ENCODE measurements at regions not wholly inside any gene's neighbourhood (a gene's known extent, or its start where the extent isn't known, plus 50 kb on each side); places are given as distances from the start of the nearest gene placed in this dataset.
"Not testable (repeated sequence)": the region's sequence is repeated elsewhere in the genome, so short reads cannot be mapped to it uniquely, and the experiment has no call there.

- not testable (repeated sequence) for FAIRE-seq
These were observed 325.1 kb upstream of the CHRNA7 start for GRCh38 chr15:31705076-31705678.

GRCh38 chr15:31707944-31708702, 322.2 kb upstream of the CHRNA7 start:
- not testable (repeated sequence) for FAIRE-seq

- FAIRE-seq, result not testable (repeated sequence)
These were observed 321.5 kb upstream of the CHRNA7 start for GRCh38 chr15:31708703-31709327.

GRCh38 chr15:31709479-31709878, 320.8 kb upstream of the CHRNA7 start:
- FAIRE-seq, result not testable (repeated sequence)

DNA sequence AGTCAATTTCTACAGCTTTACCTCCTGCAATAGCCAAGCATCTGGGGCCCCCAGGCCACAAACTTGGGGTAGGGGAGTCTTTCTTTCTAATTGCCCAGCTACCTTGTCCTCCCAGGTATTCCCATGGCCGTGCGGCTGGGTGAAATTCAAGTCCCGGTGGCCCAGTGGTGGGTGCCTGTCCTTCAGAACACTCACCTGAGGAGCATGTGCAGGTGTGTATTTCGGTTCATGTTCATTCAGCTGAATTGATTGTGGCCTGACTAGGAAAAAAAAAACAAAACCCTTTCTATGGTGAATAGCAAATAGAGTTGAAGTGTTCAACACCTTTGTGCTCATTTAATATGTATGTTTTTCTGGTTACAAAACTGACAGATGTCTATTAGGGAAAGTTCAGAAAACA, 319.5 kb upstream of the CHRNA7 start:
- not testable (repeated sequence) for FAIRE-seq

GRCh38 chr15:31715208-31715607, 315.1 kb upstream of the CHRNA7 start:
- not testable (repeated sequence) for FAIRE-seq

DNA sequence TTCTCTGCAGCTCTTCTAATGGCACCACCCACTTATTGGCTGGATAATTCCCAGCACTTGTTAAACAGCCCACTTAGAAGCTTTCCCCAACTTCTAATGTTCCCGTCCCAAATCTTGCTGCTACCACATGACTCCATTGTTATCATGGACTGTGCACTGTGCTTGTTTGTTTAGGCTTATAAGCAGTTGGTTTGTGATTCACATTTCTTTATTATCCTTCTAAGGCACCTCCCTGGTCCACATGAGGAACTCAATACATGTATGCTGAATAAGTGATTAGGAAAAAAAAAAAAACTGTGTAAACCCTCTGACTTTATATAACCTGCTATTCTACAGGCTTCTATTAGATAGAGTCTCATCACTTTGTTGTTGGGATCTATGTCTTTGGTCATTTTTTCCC, 311.7 kb upstream of the CHRNA7 start:
- FAIRE-seq, result not testable (repeated sequence)

- not testable (repeated sequence) for FAIRE-seq
These were observed 310.8 kb upstream of the CHRNA7 start for GRCh38 chr15:31719396-31720022.

- not testable (repeated sequence) for FAIRE-seq
These were observed 307.3 kb upstream of the CHRNA7 start for GRCh38 chr15:31723019-31723418.

DNA sequence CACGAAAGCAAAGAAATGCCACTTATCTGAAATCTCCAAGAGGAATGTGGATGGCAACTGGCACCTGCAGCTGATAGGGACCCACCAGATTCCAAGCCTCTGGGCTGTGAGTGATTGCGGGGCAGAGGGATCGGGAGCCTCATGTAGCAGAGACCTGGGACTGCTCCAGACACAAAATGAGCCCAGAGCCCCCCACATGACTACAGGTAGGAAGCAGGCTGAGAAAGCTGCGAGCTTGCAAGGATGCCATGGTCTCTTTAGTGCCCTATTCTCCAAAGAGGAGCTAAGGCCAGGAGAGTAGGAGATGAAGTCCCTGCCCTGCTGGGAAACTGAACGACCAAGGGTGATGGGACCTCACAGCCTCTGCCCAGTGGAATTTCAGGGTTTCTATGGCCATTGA, 305.4 kb upstream of the CHRNA7 start:
- not testable (repeated sequence) for FAIRE-seq

DNA sequence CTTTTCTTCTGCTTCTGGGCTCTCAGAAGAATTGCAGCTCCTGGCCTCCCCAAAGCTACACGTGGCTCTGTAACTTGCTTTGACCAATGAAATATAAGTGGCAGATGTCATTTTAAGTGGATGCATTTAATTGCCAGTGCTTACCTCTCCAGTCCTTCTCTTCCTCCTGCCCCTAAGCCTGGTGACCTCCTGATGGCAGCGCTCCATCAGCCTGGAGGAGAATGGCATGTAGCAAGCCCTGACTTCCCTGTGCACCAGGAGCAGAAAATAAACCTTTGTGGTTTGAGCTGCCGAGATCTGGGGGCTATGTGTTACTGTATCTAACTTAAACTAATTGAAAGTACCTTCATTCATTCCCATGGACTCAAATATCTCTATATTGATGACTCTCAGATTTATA, 304.7 kb upstream of the CHRNA7 start:
- FAIRE-seq, result not testable (repeated sequence)

DNA sequence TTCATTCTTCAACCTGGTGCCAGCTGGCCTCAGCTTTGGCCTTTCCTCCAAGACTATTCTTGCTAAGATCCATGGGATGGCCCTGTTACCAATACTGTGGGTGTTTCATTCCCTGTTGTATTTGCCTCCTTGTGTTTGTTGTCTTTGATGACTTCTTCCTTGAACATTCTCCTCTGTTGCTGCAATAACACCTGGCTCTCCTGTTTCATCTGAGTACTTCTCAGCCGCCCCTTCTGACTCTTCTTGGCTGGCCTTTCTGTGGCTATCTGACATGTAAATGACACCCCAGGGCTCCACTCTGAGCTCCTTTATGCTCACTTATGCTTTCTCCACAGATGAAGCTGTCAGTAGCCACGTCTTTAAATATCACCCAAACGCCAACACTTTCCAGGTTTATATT, 302.7 kb upstream of the CHRNA7 start:
- FAIRE-seq, result no peak

DNA sequence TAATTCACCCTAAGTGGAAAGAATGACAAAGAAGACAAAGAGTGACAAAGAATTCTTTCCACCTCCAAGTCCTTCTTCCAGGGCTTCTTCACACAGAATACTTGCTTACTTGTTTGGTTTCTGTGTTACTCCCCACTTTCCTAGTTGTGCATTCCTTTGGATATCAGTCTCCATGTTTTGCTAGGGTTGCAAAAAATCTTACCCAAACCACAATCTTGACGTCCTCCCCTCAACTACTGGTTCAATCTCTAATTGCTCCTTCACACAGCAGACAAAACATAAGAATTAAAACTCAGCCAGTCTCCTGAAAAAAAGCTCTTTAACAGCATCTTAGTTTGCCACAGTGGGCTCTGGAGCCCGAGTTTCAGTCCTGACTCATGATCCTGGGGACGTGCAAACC, 297.6 kb upstream of the CHRNA7 start:
- FAIRE-seq, result no peak

- no peak for FAIRE-seq
These were observed 296.9 kb upstream of the CHRNA7 start for GRCh38 chr15:31733424-31733823.

DNA sequence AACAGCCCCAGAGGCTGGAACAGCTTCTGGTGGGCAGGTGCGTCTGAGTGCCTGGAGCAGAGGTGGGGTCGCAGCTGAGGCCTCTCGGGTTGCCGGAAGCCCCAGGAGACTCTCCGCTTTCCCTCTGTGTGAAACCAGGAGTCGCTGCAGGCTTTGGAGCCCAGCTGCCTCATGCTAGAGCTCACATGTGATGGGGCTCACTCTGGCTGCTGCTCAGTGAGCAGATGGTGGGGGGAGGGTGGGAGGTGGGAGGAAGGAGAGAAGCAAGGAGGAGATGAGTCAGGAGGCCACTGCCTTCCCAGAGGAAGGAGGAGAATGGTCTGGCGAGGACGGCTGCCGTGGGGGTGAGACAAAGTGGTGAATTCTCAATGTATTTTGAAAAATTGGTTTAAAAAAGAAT, 290.1 kb upstream of the CHRNA7 start:
- no peak for FAIRE-seq

GRCh38 chr15:31745841-31746240, 284.5 kb upstream of the CHRNA7 start:
- no peak for FAIRE-seq

DNA sequence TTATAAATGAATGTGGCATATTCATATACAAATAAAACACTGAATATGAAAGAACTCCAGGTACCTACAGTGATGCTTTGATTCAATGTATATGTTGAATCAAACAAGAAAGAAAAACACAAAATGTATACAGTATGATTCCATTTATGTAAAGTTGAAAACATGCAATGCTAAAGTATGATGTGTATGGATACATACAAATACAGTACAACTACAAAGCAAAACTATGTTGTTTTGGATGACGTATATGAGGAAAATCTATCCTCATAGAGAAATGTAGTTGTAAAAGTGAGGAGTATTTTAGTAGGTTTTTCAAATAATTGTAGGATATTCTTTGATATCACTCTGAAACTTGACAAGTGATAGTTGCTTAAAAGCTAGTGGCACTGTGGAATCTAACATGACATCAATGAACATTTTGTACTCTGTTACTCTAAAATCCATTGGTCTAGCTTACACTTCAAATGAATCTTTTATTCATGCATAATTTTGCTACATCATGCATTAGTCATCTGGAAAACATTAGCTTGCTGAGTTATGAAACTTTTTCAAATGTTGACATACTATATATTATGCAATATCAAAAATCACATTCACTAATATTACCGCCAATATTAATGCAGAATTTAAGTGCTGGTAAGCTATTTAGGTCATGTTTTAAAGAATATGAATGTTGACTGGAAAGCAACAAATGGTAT, 278.1 kb upstream of the CHRNA7 start:
- FAIRE-seq, result no peak

GRCh38 chr15:31752905-31753304, 277.4 kb upstream of the CHRNA7 start:
- no peak for FAIRE-seq

GRCh38 chr15:31758126-31758525, 272.2 kb upstream of the CHRNA7 start:
- no peak for FAIRE-seq

DNA sequence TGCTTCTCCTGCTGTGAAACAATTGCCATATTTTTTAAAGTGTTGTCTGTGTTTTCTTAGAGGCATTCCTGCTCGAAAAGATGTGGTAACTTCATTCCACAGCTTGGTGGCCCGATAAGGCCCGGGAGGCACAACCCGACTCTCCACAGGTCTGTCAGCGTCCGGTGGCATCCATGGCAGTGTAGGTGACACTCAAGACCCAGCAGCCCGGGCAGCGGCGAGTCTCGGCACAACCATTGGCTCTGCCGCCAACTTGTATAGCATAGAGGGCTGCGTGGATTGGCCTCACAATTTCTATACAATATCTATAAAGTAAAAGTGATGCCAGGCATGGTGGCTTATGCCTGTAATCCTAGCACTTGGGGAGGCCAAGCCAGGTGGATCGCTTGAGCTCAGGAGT, 262.3 kb upstream of the CHRNA7 start:
- FAIRE-seq, result no peak

GRCh38 chr15:31774045-31774444, 256.3 kb upstream of the CHRNA7 start:
- FAIRE-seq, result no peak

DNA sequence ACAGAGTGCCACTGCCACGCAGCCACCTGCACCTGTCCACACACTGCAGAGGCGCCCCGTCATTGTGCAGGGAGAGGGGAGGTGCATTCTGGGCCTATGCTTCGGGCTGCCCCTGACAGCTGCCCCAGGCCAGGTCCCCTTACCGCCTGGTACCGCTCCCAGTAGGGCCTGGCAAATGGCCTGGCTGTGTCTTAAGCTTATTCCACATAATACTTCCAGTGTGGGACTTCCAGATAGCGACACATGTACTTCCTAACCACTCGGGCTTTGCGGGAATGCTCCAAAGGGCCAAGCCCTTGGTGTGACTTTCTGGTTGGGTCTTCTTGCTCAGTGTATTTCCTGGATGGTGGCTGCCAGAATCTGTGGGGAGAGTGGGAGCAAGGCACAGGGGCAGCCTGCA, 254.3 kb upstream of the CHRNA7 start:
- FAIRE-seq, result no peak

- FAIRE-seq, result no peak
These were observed 249.1 kb upstream of the CHRNA7 start for GRCh38 chr15:31781261-31781660.
